GM12878 (cell line): ENCODE measurements at regions not wholly inside any gene's neighbourhood (a gene's known extent, or its start where the extent isn't known, plus 50 kb on each side); places are given as distances from the start of the nearest gene placed in this dataset.

Experiments
- FOXK2 ChIP-seq: fragments of 450-650 bp; IDR thresholded peaks from 2 replicates; pipeline ENCODE4 v1.6.1; 2017; ENCODE audit warnings: mild to moderate bottlenecking, moderate library complexity
- RCOR1 ChIP-seq: conservative IDR thresholded peaks from 2 replicates; pipeline ENCODE4 v1.6.1; 2012; ENCODE audit warnings: low read depth, low read length, improper control_type of control experiment

GRCh38 chr1:238119861-238120260 lies 229.1 kb upstream of the ZP4 start:
- no peak for TF ChIP-seq RCOR1
- TF ChIP-seq FOXK2, result no peak
